ENCODE measurements at regions not wholly inside any gene's neighbourhood (a gene's known extent, or its start where the extent isn't known, plus 50 kb on each side); places are given as distances from the start of the nearest gene placed in this dataset.

DNA sequence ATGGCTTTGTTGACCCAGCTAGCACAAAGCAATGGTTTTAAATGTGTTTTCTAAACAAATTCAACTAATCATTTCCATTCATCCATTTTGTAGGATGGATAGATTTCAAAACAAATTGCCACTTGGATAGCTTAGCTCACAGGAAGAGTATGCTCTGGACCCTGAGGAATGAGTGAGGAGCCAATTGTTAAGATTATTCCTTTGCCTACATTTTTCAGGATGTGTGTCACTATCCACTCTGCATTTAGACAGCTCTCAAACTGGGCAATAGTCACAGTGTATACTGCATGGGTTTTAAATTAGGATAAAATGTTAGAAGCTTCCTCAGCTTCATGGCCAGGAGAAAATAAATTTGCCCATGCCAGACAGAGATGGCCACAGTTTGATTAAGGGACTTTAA is 605.6 kb upstream of the TEX47 start:
- no peak for DNase-seq (ENCODE audit: low spot score in 2 of 2)
- Histone ChIP-seq H3K9me3 (no peaks in the 10 kb centered on the region), H3K27ac (no peak overlapping the region), H3K27me3 (no peaks in the 10 kb centered on the region), H3K4me1 (no peaks in the 10 kb centered on the region), H3K4me3 (no peak overlapping the region), H3K36me3 (no peaks in the 10 kb centered on the region)
- intact Hi-C loops (cut with DNase I) = no loop called here
- TF ChIP-seq, protein P1, sequence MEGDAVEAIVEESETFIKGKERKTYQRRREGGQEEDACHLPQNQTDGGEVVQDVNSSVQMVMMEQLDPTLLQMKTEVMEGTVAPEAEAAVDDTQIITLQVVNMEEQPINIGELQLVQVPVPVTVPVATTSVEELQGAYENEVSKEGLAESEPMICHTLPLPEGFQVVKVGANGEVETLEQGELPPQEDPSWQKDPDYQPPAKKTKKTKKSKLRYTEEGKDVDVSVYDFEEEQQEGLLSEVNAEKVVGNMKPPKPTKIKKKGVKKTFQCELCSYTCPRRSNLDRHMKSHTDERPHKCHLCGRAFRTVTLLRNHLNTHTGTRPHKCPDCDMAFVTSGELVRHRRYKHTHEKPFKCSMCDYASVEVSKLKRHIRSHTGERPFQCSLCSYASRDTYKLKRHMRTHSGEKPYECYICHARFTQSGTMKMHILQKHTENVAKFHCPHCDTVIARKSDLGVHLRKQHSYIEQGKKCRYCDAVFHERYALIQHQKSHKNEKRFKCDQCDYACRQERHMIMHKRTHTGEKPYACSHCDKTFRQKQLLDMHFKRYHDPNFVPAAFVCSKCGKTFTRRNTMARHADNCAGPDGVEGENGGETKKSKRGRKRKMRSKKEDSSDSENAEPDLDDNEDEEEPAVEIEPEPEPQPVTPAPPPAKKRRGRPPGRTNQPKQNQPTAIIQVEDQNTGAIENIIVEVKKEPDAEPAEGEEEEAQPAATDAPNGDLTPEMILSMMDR (IDR thresholded peaks at IDR 0.05) = no peak

DNA sequence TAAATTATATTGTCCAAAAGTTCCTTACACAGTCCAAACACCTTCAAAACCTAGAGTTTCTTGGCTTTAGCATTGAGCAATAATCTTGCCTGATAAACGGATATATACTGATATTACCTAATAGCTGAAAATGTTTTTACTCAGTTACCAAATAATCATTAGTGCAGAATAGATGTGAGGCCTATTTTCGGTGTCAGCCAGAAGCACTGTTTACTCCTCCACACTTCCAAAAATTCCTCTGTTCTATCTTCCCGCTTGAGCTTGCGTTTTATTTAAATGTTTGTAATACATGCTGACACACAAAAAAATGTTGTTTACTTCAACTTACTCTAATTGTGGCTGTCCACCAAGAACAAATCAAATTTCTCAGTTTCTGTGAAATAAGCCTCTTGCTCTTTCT is 606.2 kb upstream of the TEX47 start:
- TF ChIP-seq, protein P1 (IDR thresholded peaks at IDR 0.05) = no peak
- H3K4me3 ChIP-seq = no peak overlapping the region
- H3K9me3 ChIP-seq = no peaks in the 10 kb centered on the region
- intact Hi-C loops (cut with DNase I) = no loop called here
- H3K36me3 ChIP-seq = no peaks in the 10 kb centered on the region
- no peaks in the 10 kb centered on the region for H3K4me1 ChIP-seq
- H3K27ac ChIP-seq = no peak overlapping the region
- no peak for DNase-seq (ENCODE audit: low spot score in 2 of 2)
- no peaks in the 10 kb centered on the region for H3K27me3 ChIP-seq

DNA sequence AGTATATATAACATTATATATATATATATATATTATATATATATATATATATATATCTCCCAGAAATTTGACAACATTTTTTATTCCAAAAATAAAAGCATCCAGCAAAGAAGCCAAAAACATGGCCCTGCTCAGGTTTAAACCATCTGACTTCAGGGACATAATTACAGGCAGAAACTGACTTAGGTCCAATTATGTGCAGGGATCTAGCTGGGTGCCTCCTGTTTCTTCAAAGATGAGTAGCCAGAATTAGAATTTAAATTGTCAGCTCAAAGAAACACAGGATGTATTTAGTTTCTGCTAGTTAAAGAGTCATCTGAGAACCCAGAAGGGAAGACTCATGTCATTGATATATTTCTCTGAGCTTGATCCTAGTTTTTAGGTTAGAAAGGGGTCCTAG is 656.4 kb upstream of the TEX47 start:
- H3K36me3 ChIP-seq = no peaks in the 10 kb centered on the region
- H3K4me3 ChIP-seq = no peak overlapping the region
- no peak for DNase-seq (ENCODE audit: low spot score in 2 of 2)
- no peaks in the 10 kb centered on the region for H3K4me1 ChIP-seq
- intact Hi-C loops (cut with DNase I) = no loop called here
- TF ChIP-seq, protein P1 (IDR thresholded peaks at IDR 0.05) = no peak
- no peak overlapping the region for H3K27ac ChIP-seq
- H3K9me3 ChIP-seq = no peaks in the 10 kb centered on the region
- H3K27me3 ChIP-seq = no peaks in the 10 kb centered on the region

DNA sequence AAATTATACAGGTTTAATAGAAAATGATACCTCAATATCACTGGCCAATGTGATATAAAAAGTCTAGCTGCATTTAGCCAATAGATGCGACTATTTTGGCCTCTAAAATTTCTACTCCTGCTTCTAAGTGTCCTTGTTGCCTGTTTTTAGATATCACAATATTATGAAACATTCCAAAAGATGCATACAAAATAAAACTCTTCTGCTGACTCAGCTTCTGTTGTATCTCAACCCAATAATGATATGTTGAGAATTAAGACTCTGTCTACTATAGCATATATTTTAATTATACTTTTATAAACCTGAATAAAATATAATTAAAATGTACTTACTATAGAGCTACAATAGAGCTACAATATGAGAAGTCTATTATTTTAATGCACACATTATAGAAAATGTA is 661.0 kb upstream of the TEX47 start:
- H3K27ac ChIP-seq = no peak overlapping the region
- H3K4me3 ChIP-seq = no peak overlapping the region
- H3K4me1 ChIP-seq = no peaks in the 10 kb centered on the region
- intact Hi-C loops (cut with DNase I) = no loop called here
- H3K9me3 ChIP-seq = no peaks in the 10 kb centered on the region
- no peak for DNase-seq (ENCODE audit: low spot score in 2 of 2)
- TF ChIP-seq, protein P1 (IDR thresholded peaks at IDR 0.05) = no peak
- no peaks in the 10 kb centered on the region for H3K36me3 ChIP-seq
- H3K27me3 ChIP-seq = no peaks in the 10 kb centered on the region

DNA sequence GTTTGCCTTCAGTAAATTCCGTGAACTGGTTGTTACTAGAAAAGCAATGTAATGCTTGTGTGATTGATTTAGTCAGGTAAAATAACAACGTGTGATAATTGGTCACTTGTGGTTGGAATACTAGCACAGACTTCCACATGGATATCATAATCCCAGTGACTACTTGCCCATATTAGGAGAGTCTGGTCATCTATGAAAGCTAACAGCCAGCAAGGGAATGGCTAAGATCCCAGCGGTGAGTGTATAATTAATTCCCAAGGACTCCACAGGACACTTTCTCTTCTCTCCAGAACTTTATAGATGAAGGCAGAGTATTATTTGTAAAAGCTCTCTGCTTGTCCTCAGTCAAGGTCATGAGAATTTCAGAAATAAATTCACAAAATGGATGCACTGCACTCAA is 662.6 kb upstream of the TEX47 start:
- TF ChIP-seq, protein P1 (IDR thresholded peaks at IDR 0.05) = no peak
- H3K9me3 ChIP-seq = no peaks in the 10 kb centered on the region
- intact Hi-C loops (cut with DNase I) = no loop called here
- no peaks in the 10 kb centered on the region for H3K4me1 ChIP-seq
- H3K4me3 ChIP-seq = no peak overlapping the region
- no peak overlapping the region for H3K27ac ChIP-seq
- H3K36me3 ChIP-seq = no peaks in the 10 kb centered on the region
- no peaks in the 10 kb centered on the region for H3K27me3 ChIP-seq
- no peak for DNase-seq (ENCODE audit: low spot score in 2 of 2)

DNA sequence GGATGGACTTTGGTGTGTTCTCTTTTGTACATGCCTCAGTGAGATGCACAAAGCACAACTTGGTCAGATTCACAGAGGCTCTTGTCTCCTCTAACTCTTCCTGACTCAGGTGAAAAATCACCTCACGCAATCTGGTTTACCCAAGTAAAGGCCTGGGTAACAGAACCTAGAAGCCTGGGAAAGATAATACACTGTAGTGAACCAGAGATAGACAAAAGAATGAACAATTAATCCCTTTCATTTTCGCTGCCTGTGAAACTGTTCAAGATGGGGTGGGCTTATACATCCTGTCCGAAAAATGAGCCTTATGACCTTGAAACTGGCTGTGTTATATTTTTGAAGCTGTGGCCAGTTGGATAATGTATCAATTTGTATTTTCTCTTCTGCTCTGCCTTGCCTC is 678.9 kb upstream of the TEX47 start:
- H3K36me3 ChIP-seq = no peaks in the 10 kb centered on the region
- H3K9me3 ChIP-seq = no peaks in the 10 kb centered on the region
- no peak overlapping the region for H3K27ac ChIP-seq
- no peaks in the 10 kb centered on the region for H3K4me1 ChIP-seq
- no peak for DNase-seq (ENCODE audit: low spot score in 2 of 2)
- H3K4me3 ChIP-seq = no peak overlapping the region
- TF ChIP-seq, protein P1 (IDR thresholded peaks at IDR 0.05) = no peak
- intact Hi-C loops (cut with DNase I) = no loop called here
- H3K27me3 ChIP-seq = no peaks in the 10 kb centered on the region

All from ascending aorta (tissue), 2 donors.